ENCODE measurements at regions not wholly inside any gene's neighbourhood (a gene's known extent, or its start where the extent isn't known, plus 50 kb on each side); places are given as distances from the start of the nearest gene placed in this dataset.
"Not testable (repeated sequence)": the region's sequence is repeated elsewhere in the genome, so short reads cannot be mapped to it uniquely, and the experiment has no call there.

- no peak for DNase-seq
Measured at GRCh38 chr11:39674024-39674423, 1785.4 kb downstream of the LRRC4C start.

- no peak for DNase-seq
Measured at GRCh38 chr11:39668640-39669039, 1790.8 kb downstream of the LRRC4C start.

- no peak for DNase-seq
Measured at GRCh38 chr11:39664023-39664422, 1795.4 kb downstream of the LRRC4C start.

- DNase-seq: no peak
Measured at GRCh38 chr11:39661890-39662289, 1797.6 kb downstream of the LRRC4C start.

- no peak for DNase-seq
Measured at GRCh38 chr11:39651857-39652461, 1807.5 kb downstream of the LRRC4C start.

GRCh38 chr11:39641751-39642150 lies 1817.7 kb downstream of the LRRC4C start:
- DNase-seq: no peak

- no peak for DNase-seq
Measured at GRCh38 chr11:39630365-39630764, 1829.1 kb downstream of the LRRC4C start.

GRCh38 chr11:39628311-39628710 lies 1831.1 kb downstream of the LRRC4C start:
- DNase-seq: no peak

- DNase-seq: not testable (repeated sequence)
Measured at GRCh38 chr11:39620309-39620708, 1839.1 kb downstream of the LRRC4C start.

- DNase-seq: no peak
Measured at GRCh38 chr11:39617971-39618370, 1841.5 kb downstream of the LRRC4C start.

GRCh38 chr11:39589391-39589790 lies 1870.1 kb downstream of the LRRC4C start:
- no peak for DNase-seq

- DNase-seq: no peak
Measured at GRCh38 chr11:39586036-39586435, 1873.4 kb downstream of the LRRC4C start.

GRCh38 chr11:39571081-39571480 lies 1888.4 kb downstream of the LRRC4C start:
- DNase-seq: no peak

- no peak for DNase-seq
Measured at GRCh38 chr11:39570526-39570925, 1888.9 kb downstream of the LRRC4C start.

GRCh38 chr11:39569789-39570188 lies 1889.7 kb downstream of the LRRC4C start:
- no peak for DNase-seq

GRCh38 chr11:39542460-39542859 lies 1917.0 kb downstream of the LRRC4C start:
- DNase-seq: no peak

GRCh38 chr11:39541945-39542351 lies 1917.5 kb downstream of the LRRC4C start:
- no peak for DNase-seq

GRCh38 chr11:39536323-39536722 lies 1923.1 kb downstream of the LRRC4C start:
- DNase-seq: peak in 1 of 2 experiments; percentile 67
